Colonic mucosa (tissue), 4 donors: ENCODE measurements at regions not wholly inside any gene's neighbourhood (a gene's known extent, or its start where the extent isn't known, plus 50 kb on each side); places are given as distances from the start of the nearest gene placed in this dataset.

Source experiments
- DNase-seq: peaks from one replicate; pipeline ENCODE4 v3.0.0-alpha.2; 2020
- H3K27ac ChIP-seq: fragments of 200-600 bp; one replicate; pipeline ENCODE4 v1.8.0; 2021
- H3K27me3 ChIP-seq: fragments of 200-600 bp; one replicate; pipeline ENCODE4 v1.8.0; 2021
- H3K36me3 ChIP-seq: fragments of 200-600 bp; one replicate; pipeline ENCODE4 v1.8.0; 2021
- H3K4me1 ChIP-seq: fragments of 200-600 bp; one replicate; pipeline ENCODE4 v1.8.0; 2021; ENCODE audit warnings: mild to moderate bottlenecking
- H3K4me3 ChIP-seq: fragments of 200-600 bp; one replicate; pipeline ENCODE4 v1.8.0; 2021
- H3K9ac ChIP-seq, 2 donors: one replicate each; pipeline ENCODE4 v1.7.0; 2013; ENCODE audit warnings: control low read depth in 2 of 2, low read depth in 2 of 2, low read length in 2 of 2
- H3K9me3 ChIP-seq: fragments of 200-600 bp; one replicate; pipeline ENCODE4 v1.8.0; 2021
- CTCF ChIP-seq: fragments of 200-600 bp; IDR thresholded peaks from one replicate; pipeline ENCODE4 v1.8.0; 2022; ENCODE audit warnings: antibody characterized with exemption, mild to moderate bottlenecking
- intact Hi-C: fragments of 100-400 bp; cut with DNase I; formaldehyde crosslinking; loops from one replicate; pipeline ENCODE4 v1.14.1; 2022
- donor health status: healthy.
- donor health status: DM: no; HTN: no; CAD: no.
- donor health status: DM: no; HTN: no; CAD: no.

- intact Hi-C loops = no loop called here
- H3K4me1 ChIP-seq = no peaks in the 10 kb centered on the region
- no peaks in the 10 kb centered on the region for H3K27me3 ChIP-seq
- H3K4me3 ChIP-seq = no peak overlapping the region
- DNase-seq = no peak
- no peak for TF ChIP-seq CTCF
- no peak overlapping the region for H3K9ac ChIP-seq
- no peak overlapping the region for H3K27ac ChIP-seq
- no peaks in the 10 kb centered on the region for H3K36me3 ChIP-seq
- no peaks in the 10 kb centered on the region for H3K9me3 ChIP-seq
These were observed 110.0 kb downstream of the KCNE4 start for GRCh38 chr2:223161873-223162458.

- no peak for DNase-seq
- no peak overlapping the region for H3K4me3 ChIP-seq
- TF ChIP-seq CTCF = no peak
- H3K36me3 ChIP-seq = no peaks in the 10 kb centered on the region
- no peaks in the 10 kb centered on the region for H3K4me1 ChIP-seq
- H3K27me3 ChIP-seq = no peaks in the 10 kb centered on the region
- H3K9me3 ChIP-seq = no peaks in the 10 kb centered on the region
- no peak overlapping the region for H3K27ac ChIP-seq
- no peak overlapping the region for H3K9ac ChIP-seq
- intact Hi-C loops = no loop called here
These were observed 113.6 kb downstream of the KCNE4 start for GRCh38 chr2:223165423-223166214.

GRCh38 chr2:223166215-223166493, 114.2 kb downstream of the KCNE4 start:
- TF ChIP-seq CTCF = no peak
- H3K27ac ChIP-seq = no peak overlapping the region
- H3K4me1 ChIP-seq = no peaks in the 10 kb centered on the region
- no peaks in the 10 kb centered on the region for H3K27me3 ChIP-seq
- H3K9ac ChIP-seq = no peak overlapping the region
- no peak overlapping the region for H3K4me3 ChIP-seq
- H3K36me3 ChIP-seq = no peaks in the 10 kb centered on the region
- intact Hi-C loops = no loop called here
- H3K9me3 ChIP-seq = no peaks in the 10 kb centered on the region
- no peak for DNase-seq

GRCh38 chr2:223166983-223167650, 115.1 kb downstream of the KCNE4 start:
- Histone ChIP-seq H3K9ac (no peak overlapping the region), H3K27ac (no peak overlapping the region), H3K4me3 (no peak overlapping the region), H3K27me3 (no peaks in the 10 kb centered on the region), H3K36me3 (no peaks in the 10 kb centered on the region), H3K9me3 (no peaks in the 10 kb centered on the region), H3K4me1 (no peaks in the 10 kb centered on the region)
- DNase-seq = no peak
- intact Hi-C loops = no loop called here
- TF ChIP-seq CTCF = no peak

GRCh38 chr2:223169830-223170605, 118.0 kb downstream of the KCNE4 start:
- Histone ChIP-seq H3K36me3 (no peaks in the 10 kb centered on the region), H3K9me3 (no peaks in the 10 kb centered on the region), H3K4me3 (no peak overlapping the region), H3K27ac (no peak overlapping the region), H3K4me1 (no peaks in the 10 kb centered on the region), H3K9ac (no peak overlapping the region), H3K27me3 (no peaks in the 10 kb centered on the region)
- no peak for DNase-seq
- no peak for TF ChIP-seq CTCF
- intact Hi-C loops = no loop called here
